Calu3 (cell line): ENCODE measurements at regions not wholly inside any gene's neighbourhood (a gene's known extent, or its start where the extent isn't known, plus 50 kb on each side); places are given as distances from the start of the nearest gene placed in this dataset.

Experiments used
- BruUV-seq: library from RNA; stranded (reverse); fragments of 400-500 nt; replicated peaks from 2 replicates; lab custom pipeline; 2021; lab: Mats Ljungman, UMichigan
- CTCF ChIA-PET: fragments of 300-600 bp; sonication (Branson Sonifier 250); formaldehyde crosslinking; loops from one replicate; lab custom pipeline; 2022; ENCODE audit warnings: antibody characterized with exemption; lab: Charles Lee
- DNase-seq: peaks from one replicate; pipeline ENCODE4 v3.0.0; 2022
- H3K27ac Mint-ChIP-seq: one replicate; pipeline ENCODE4 v1.8.0; 2022; ENCODE audit warnings: mixed read lengths; ENCODE audit not compliant: unreplicated experiment
- H3K27me3 Mint-ChIP-seq: one replicate; pipeline ENCODE4 v1.8.0; 2022; ENCODE audit warnings: mixed read lengths; ENCODE audit not compliant: unreplicated experiment
- H3K36me3 Mint-ChIP-seq: one replicate; pipeline ENCODE4 v1.8.0; 2022; ENCODE audit warnings: mild to moderate bottlenecking, moderate library complexity, mixed read lengths; ENCODE audit not compliant: insufficient read depth, unreplicated experiment
- H3K4me1 Mint-ChIP-seq: one replicate; pipeline ENCODE4 v1.8.0; 2022; ENCODE audit warnings: mild to moderate bottlenecking, low read depth, mixed read lengths; ENCODE audit not compliant: unreplicated experiment
- H3K4me3 Mint-ChIP-seq: one replicate; pipeline ENCODE4 v1.8.0; 2022; ENCODE audit warnings: mild to moderate bottlenecking, low read depth, moderate library complexity, mixed read lengths; ENCODE audit not compliant: unreplicated experiment
- H3K9me3 Mint-ChIP-seq: one replicate; pipeline ENCODE4 v1.8.0; 2022; ENCODE audit warnings: low read depth, mixed read lengths; ENCODE audit not compliant: unreplicated experiment
- intact Hi-C: fragments of 100-400 bp; cut with micrococcal nuclease; formaldehyde crosslinking; loops from one replicate; pipeline ENCODE4 v1.10.0; 2022; ENCODE audit not compliant: unreplicated experiment
- TF ChIP-seq, protein P1 (sequence below): fragments of 200-600 bp; IDR thresholded peaks from one replicate; pipeline ENCODE4 v1.8.0; 2022; ENCODE audit warnings: antibody characterized with exemption; ENCODE audit not compliant: unreplicated experiment

GRCh38 chr16:77093309-77093708 lies 97.7 kb upstream of the MON1B start:
- BruUV-seq, result no TSS peak
- DNase-seq, result no peak
- Mint-ChIP-seq H3K9me3 (no peaks in the 10 kb centered on the region), H3K27me3 (peaks cover 37% of the 10 kb centered on the region), H3K4me1 (no peaks in the 10 kb centered on the region), H3K4me3 (no peak overlapping the region), H3K27ac (no peak overlapping the region), H3K36me3 (no peaks in the 10 kb centered on the region)
- intact Hi-C loops, result no loop called here
- CTCF ChIA-PET, result no interaction called here
- TF ChIP-seq, protein P1, sequence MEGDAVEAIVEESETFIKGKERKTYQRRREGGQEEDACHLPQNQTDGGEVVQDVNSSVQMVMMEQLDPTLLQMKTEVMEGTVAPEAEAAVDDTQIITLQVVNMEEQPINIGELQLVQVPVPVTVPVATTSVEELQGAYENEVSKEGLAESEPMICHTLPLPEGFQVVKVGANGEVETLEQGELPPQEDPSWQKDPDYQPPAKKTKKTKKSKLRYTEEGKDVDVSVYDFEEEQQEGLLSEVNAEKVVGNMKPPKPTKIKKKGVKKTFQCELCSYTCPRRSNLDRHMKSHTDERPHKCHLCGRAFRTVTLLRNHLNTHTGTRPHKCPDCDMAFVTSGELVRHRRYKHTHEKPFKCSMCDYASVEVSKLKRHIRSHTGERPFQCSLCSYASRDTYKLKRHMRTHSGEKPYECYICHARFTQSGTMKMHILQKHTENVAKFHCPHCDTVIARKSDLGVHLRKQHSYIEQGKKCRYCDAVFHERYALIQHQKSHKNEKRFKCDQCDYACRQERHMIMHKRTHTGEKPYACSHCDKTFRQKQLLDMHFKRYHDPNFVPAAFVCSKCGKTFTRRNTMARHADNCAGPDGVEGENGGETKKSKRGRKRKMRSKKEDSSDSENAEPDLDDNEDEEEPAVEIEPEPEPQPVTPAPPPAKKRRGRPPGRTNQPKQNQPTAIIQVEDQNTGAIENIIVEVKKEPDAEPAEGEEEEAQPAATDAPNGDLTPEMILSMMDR, result no peak

DNA sequence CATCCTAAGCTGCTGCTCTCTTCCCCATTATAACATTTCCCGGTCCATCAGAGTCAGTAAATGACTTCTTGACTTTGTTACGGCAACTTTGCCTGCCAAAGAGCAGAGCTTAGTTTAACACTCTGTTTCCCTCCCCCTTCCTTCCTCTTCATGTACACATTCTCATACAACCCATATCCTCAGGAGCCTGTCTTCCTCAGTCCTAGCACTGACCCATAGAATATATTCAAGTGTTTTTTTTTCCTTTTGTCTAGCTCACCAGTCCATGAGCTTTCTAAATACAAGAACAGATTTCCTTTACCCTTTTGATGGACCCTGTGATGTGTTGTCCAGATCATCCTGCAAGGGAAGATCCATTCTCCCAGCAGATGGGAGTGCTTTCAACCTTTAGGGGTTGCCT lies 97.0 kb upstream of the MON1B start:
- DNase-seq, result no peak
- intact Hi-C loops, result no loop called here
- no TSS peak for BruUV-seq
- CTCF ChIA-PET, result no interaction called here
- H3K9me3 Mint-ChIP-seq, result no peaks in the 10 kb centered on the region
- H3K36me3 Mint-ChIP-seq, result no peaks in the 10 kb centered on the region
- H3K27me3 Mint-ChIP-seq, result peaks cover 37% of the 10 kb centered on the region
- TF ChIP-seq, protein P1, result no peak
- no peak overlapping the region for H3K27ac Mint-ChIP-seq
- H3K4me1 Mint-ChIP-seq, result no peaks in the 10 kb centered on the region
- no peak overlapping the region for H3K4me3 Mint-ChIP-seq

- no peak for DNase-seq
- intact Hi-C loops, result no loop called here
- Mint-ChIP-seq H3K27ac (no peak overlapping the region), H3K27me3 (peaks cover 20% of the 10 kb centered on the region), H3K9me3 (peaks cover 3% of the 10 kb centered on the region), H3K36me3 (no peaks in the 10 kb centered on the region), H3K4me3 (no peak overlapping the region), H3K4me1 (no peaks in the 10 kb centered on the region)
- CTCF ChIA-PET, result no interaction called here
- BruUV-seq, result no TSS peak
- TF ChIP-seq, protein P1, result no peak
Observed at GRCh38 chr16:77111056-77111565, 79.9 kb upstream of the MON1B start.

GRCh38 chr16:77112746-77113145 lies 78.2 kb upstream of the MON1B start:
- Mint-ChIP-seq H3K9me3 (no peaks in the 10 kb centered on the region), H3K36me3 (no peaks in the 10 kb centered on the region), H3K4me1 (no peaks in the 10 kb centered on the region), H3K4me3 (no peak overlapping the region), H3K27ac (no peak overlapping the region), H3K27me3 (peaks cover 24% of the 10 kb centered on the region)
- TF ChIP-seq, protein P1, result no peak
- no TSS peak for BruUV-seq
- intact Hi-C loops, result no loop called here
- DNase-seq, result no peak
- CTCF ChIA-PET, result no interaction called here
